H1 (cell line): ENCODE measurements at regions not wholly inside any gene's neighbourhood (a gene's known extent, or its start where the extent isn't known, plus 50 kb on each side); places are given as distances from the start of the nearest gene placed in this dataset.

Source experiments
- KDM4A ChIP-seq: IDR thresholded peaks from one replicate; pipeline ENCODE4 v1.7.1; 2012; ENCODE audit warnings: low read depth, mild to moderate bottlenecking, moderate library complexity, low read length, inconsistent platforms; ENCODE audit not compliant: severe bottlenecking

GRCh38 chr7:18396953-18397352, 98.6 kb upstream of the HDAC9 start (continued):
- no peak for TF ChIP-seq KDM4A
